D721Med (cell line): ENCODE measurements at regions not wholly inside any gene's neighbourhood (a gene's known extent, or its start where the extent isn't known, plus 50 kb on each side); places are given as distances from the start of the nearest gene placed in this dataset.
"Not testable (repeated sequence)": the region's sequence is repeated elsewhere in the genome, so short reads cannot be mapped to it uniquely, and the experiment has no call there.

Experiments used
- DNase-seq: peaks from one replicate; pipeline ENCODE4 v3.0.0; 2011; ENCODE audit warnings: low spot score; ENCODE audit not compliant: insufficient read length
- FAIRE-seq: peaks from 2 replicates; lab custom pipeline; 2011; peaks lifted over from hg19 to GRCh38; lab: Jason Lieb, UNC
- CTCF ChIP-seq: IDR thresholded peaks from 2 replicates; pipeline ENCODE4 v1.5.1; 2012; ENCODE audit warnings: mild to moderate bottlenecking, control low read depth; ENCODE audit not compliant: insufficient read depth; ENCODE audit errors: missing control alignments

- FAIRE-seq (peak; percentile 6), DNase-seq (no peak)
- no peak for TF ChIP-seq CTCF
Observed at GRCh38 chr1:184878602-184879001, 95.7 kb downstream of the NIBAN1 start.

- TF ChIP-seq CTCF: no peak
- no peak for FAIRE-seq
- no peak for DNase-seq
Observed at GRCh38 chr1:184878002-184878401, 96.3 kb downstream of the NIBAN1 start.

GRCh38 chr1:184876015-184876414 lies 98.3 kb downstream of the NIBAN1 start:
- FAIRE-seq: not testable (repeated sequence)

GRCh38 chr1:184875218-184875617 lies 99.1 kb downstream of the NIBAN1 start:
- DNase-seq (no peak), FAIRE-seq (no peak)
- TF ChIP-seq CTCF: no peak

More at GRCh38 chr1:184876015-184876414, 98.3 kb downstream of the NIBAN1 start:
- not testable (repeated sequence) for DNase-seq

- no peak for TF ChIP-seq CTCF
- FAIRE-seq: peak; percentile 68
- DNase-seq: no peak
Observed at GRCh38 chr1:184870319-184870718, 104.0 kb downstream of the NIBAN1 start.

- TF ChIP-seq CTCF: no peak
- FAIRE-seq (no peak), DNase-seq (no peak)
Observed at GRCh38 chr1:184867866-184868689, 106.2 kb downstream of the NIBAN1 start.

GRCh38 chr1:184866991-184867788 lies 107.1 kb downstream of the NIBAN1 start:
- DNase-seq (no peak), FAIRE-seq (peak; percentile 6)
- TF ChIP-seq CTCF: no peak
